Chondrocyte (in vitro differentiated cells): ENCODE measurements at regions not wholly inside any gene's neighbourhood (a gene's known extent, or its start where the extent isn't known, plus 50 kb on each side); places are given as distances from the start of the nearest gene placed in this dataset.

Experiments used
- DNase-seq: peaks from one replicate; pipeline ENCODE4 v3.0.0; 2021; ENCODE audit warnings: mixed read lengths, low spot score
- H3K27ac Mint-ChIP-seq: one replicate; pipeline ENCODE4 v1.8.0; 2021; ENCODE audit warnings: mild to moderate bottlenecking, moderate library complexity, mixed read lengths; ENCODE audit not compliant: unreplicated experiment
- H3K27me3 Mint-ChIP-seq: 2 replicates; pipeline ENCODE4 v1.8.0; 2021; ENCODE audit warnings: low read depth, mixed read lengths
- H3K36me3 Mint-ChIP-seq: 2 replicates; pipeline ENCODE4 v1.8.0; 2021; ENCODE audit warnings: low read depth, mixed read lengths
- H3K4me1 Mint-ChIP-seq: 2 replicates; pipeline ENCODE4 v1.8.0; 2021; ENCODE audit warnings: low read depth, mild to moderate bottlenecking, mixed read lengths
- H3K4me3 Mint-ChIP-seq: one replicate; pipeline ENCODE4 v1.8.0; 2021; ENCODE audit warnings: mild to moderate bottlenecking, moderate library complexity, mixed read lengths; ENCODE audit not compliant: unreplicated experiment
- H3K9me3 Mint-ChIP-seq: 2 replicates; pipeline ENCODE4 v1.8.0; 2021; ENCODE audit warnings: low read depth, mixed read lengths
- CTCF ChIP-seq: fragments of 200-600 bp; sonication (generic); IDR thresholded peaks from 2 replicates; pipeline ENCODE4 v1.5.0; 2021; ENCODE audit warnings: antibody characterized with exemption, mild to moderate bottlenecking, moderate library complexity

- Mint-ChIP-seq H3K36me3 (no peaks in the 10 kb centered on the region), H3K9me3 (peaks cover 3% of the 10 kb centered on the region), H3K27me3 (peaks cover 7% of the 10 kb centered on the region), H3K4me1 (no peaks in the 10 kb centered on the region), H3K27ac (no peak overlapping the region), H3K4me3 (no peak overlapping the region)
- DNase-seq: no peak
- no peak for TF ChIP-seq CTCF
These were observed 123.4 kb upstream of the CDH20 start for GRCh38 chr18:61209801-61210200.

GRCh38 chr18:61216051-61216450, 117.2 kb upstream of the CDH20 start:
- H3K4me1 Mint-ChIP-seq: no peaks in the 10 kb centered on the region
- no peak overlapping the region for H3K4me3 Mint-ChIP-seq
- no peak overlapping the region for H3K27ac Mint-ChIP-seq
- H3K36me3 Mint-ChIP-seq: no peaks in the 10 kb centered on the region
- H3K9me3 Mint-ChIP-seq: peaks cover 3% of the 10 kb centered on the region
- H3K27me3 Mint-ChIP-seq: peaks cover 6% of the 10 kb centered on the region
- TF ChIP-seq CTCF: no peak
- no peak for DNase-seq

- no peaks in the 10 kb centered on the region for H3K36me3 Mint-ChIP-seq
- TF ChIP-seq CTCF: no peak
- no peak overlapping the region for H3K4me3 Mint-ChIP-seq
- no peak for DNase-seq
- no peak overlapping the region for H3K27ac Mint-ChIP-seq
- no peaks in the 10 kb centered on the region for H3K4me1 Mint-ChIP-seq
- H3K9me3 Mint-ChIP-seq: peaks cover 3% of the 10 kb centered on the region
- peaks cover 4% of the 10 kb centered on the region for H3K27me3 Mint-ChIP-seq
These were observed 111.0 kb upstream of the CDH20 start for GRCh38 chr18:61222206-61222605.

GRCh38 chr18:61225336-61225735, 107.9 kb upstream of the CDH20 start:
- TF ChIP-seq CTCF: no peak
- Mint-ChIP-seq H3K4me1 (no peaks in the 10 kb centered on the region), H3K27ac (no peak overlapping the region), H3K36me3 (no peaks in the 10 kb centered on the region), H3K27me3 (peaks cover 12% of the 10 kb centered on the region), H3K9me3 (peaks cover 3% of the 10 kb centered on the region), H3K4me3 (no peak overlapping the region)
- DNase-seq: no peak

- Mint-ChIP-seq H3K36me3 (no peaks in the 10 kb centered on the region), H3K4me1 (no peaks in the 10 kb centered on the region), H3K27me3 (peaks cover 12% of the 10 kb centered on the region), H3K9me3 (no peaks in the 10 kb centered on the region), H3K27ac (no peak overlapping the region), H3K4me3 (no peak overlapping the region)
- DNase-seq: no peak
- TF ChIP-seq CTCF: no peak
These were observed 96.7 kb upstream of the CDH20 start for GRCh38 chr18:61236356-61237057.
